ENCODE measurements at regions not wholly inside any gene's neighbourhood (a gene's known extent, or its start where the extent isn't known, plus 50 kb on each side); places are given as distances from the start of the nearest gene placed in this dataset.
"Not testable (repeated sequence)": the region's sequence is repeated elsewhere in the genome, so short reads cannot be mapped to it uniquely, and the experiment has no call there.

GRCh38 chr4:170248576-170248975 lies 158.8 kb upstream of the AADAT start:
- no peak for DNase-seq

DNA sequence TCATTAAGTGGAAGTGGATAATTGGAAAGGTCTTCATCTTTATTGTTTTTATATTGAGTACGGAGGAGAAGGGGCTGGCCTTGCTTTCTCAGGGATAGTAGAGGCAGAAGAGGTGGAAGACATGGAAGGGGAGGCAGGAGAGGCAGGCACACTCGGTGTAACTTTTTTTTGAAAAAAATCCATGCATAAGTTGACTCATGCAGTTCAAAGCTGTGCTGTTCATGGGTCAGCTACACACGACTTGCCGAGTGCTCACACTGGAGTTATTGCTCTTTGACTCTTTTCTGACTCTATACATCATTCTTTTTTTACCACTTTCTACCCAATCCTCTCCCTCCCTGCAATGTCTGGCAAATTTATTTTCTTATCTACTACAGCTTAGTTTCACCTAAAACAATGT lies 158.3 kb upstream of the AADAT start:
- DNase-seq: no peak

DNA sequence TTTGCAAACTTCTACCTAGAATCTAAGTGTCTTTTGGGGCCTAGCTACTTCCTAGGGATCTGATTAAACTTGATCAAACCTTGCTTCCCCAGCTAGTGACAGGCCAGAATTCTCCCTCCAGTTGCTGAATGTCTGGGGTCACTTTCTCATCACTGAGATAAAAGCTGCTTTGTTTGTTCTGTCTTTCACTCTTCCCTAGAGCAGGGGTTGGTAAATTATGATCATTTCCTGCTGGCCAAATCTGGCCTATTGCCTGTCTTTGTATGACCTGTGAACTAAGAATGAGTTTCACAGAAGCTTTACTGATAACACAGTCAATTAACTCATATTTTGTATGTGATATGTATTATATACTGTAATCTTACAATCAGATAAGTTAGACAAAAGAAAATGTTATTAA lies 157.8 kb upstream of the AADAT start:
- DNase-seq: no peak

DNA sequence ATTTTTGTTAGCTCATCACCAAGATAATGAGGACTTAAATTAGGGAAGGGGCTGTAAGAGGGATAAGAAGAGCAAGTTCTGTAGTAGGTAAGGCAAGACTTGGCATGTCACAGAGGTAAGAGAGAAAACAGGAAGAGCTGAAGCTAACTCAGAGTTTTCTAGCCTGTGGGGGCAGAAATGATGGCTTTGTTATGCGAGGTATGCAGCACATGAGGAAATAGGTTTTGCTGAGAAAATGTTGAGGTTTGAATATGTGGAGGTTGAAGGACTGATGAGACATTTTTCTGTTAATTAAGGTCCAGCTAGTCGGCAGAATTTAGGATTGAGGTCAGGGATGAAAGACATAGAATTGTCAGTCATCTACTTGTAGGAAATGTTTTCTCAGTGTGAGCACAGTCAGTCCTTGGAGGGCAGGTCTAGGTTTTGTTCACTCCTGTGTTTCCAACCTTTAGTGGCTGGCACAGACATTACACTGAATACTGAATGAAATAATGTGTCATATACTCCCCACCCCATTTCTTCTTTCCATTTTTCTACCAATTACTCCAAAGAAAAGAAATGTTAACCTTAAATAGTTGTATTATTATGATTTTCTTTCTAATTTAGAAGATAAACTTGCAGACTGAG lies 154.0 kb upstream of the AADAT start:
- DNase-seq: no peak

DNA sequence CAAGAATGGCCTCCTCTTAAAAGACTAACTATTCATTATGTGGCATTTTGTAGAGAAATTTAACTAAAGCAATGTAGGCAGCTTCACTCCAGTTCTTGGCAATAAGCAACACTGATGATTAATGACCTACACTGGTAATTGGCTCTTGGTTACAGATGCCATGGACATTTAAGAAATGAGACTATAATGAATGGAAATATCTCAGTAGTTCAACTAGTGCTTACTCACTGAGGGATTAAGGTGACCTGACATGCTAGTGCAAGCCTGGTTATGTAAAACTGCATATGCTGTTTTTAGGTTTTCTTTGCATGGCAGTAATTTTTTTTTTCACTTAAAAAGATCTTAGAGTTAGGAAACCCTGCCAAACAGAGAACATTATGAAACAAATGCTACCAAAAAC lies 152.7 kb upstream of the AADAT start:
- DNase-seq: no peak

GRCh38 chr4:170234800-170235199 lies 145.0 kb upstream of the AADAT start:
- DNase-seq: no peak

- DNase-seq: no peak
Observed at GRCh38 chr4:170231377-170231776, 141.6 kb upstream of the AADAT start.

- no peak for DNase-seq
Observed at GRCh38 chr4:170230242-170230641, 140.5 kb upstream of the AADAT start.

DNA sequence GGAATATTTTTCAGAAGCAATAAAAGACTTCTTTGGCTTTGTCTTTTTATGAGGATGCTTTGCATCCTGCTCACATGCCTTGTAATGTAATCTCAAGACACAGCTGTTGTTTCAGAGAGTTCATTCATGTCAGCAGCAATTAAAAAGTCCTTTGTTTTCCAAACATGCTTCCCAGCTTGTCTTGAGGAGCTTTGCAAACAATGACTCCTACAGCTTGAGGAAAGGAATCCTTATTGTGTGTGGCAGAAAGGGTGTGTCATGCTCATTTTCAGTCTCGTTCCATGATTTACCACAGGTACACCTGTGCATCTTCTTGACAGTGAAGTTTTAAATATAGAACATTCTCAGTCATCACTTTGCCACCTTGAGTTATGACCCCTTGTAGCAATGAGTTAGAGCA lies 139.2 kb upstream of the AADAT start:
- DNase-seq: no peak

DNA sequence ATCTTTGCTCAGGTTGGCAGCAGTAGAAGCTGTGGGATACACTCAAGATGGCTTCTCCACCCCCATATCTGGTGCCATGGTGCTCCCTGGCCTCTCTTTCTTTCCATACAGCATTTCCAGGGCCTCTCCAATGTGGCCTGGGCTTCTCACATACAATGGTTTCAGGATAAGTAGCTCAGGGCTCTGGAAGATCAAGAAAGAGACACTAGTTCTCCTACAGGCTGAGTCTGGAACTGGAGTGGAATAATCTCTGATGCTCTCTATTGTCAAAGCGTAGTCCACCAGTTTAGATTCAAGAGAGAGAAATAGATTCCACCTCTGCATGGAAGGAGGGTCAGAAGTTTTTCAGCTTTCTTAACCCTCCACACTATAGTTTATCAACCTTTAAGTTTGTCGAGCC lies 138.2 kb upstream of the AADAT start:
- no peak for DNase-seq

DNA sequence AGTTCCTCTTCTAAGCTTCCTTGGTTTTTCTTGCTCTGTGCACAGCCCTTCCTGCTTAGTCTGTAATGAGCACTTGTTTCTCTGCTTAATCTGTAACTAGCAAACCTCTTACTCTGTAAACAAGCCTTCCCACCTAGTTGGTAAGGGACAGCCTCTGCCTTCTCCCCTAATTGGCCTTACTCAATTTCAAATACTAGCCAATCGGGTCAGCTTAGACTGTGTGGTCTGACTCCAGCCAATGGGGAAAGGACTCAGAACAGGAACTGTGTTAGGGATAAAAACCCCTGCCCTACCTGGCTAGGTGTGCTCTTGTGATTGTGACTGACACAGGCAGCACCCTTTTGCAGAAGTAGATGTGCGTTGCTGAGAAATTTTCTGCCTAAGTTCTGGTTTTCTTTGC lies 136.5 kb upstream of the AADAT start:
- DNase-seq: no peak

DNA sequence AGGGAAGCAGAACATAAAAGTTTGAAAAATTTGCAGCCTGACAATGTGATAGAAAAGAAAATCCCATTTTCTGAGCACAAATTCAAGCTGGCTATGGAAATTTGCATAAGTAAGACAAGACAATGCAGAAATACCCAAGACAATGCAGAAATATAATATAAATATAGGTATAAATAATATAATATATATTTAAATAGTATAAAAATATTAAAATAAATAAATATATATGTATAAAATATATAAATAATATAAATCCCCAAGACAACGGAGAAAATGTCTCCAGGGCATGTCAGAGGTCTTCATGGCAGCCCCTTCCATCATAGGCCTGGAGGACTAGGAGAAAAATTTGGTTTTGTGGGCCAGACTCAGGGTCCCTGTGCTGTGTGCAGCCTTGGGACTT lies 125.0 kb upstream of the AADAT start:
- no peak for DNase-seq

- DNase-seq: no peak
Observed at GRCh38 chr4:170214101-170214500, 124.3 kb upstream of the AADAT start.

DNA sequence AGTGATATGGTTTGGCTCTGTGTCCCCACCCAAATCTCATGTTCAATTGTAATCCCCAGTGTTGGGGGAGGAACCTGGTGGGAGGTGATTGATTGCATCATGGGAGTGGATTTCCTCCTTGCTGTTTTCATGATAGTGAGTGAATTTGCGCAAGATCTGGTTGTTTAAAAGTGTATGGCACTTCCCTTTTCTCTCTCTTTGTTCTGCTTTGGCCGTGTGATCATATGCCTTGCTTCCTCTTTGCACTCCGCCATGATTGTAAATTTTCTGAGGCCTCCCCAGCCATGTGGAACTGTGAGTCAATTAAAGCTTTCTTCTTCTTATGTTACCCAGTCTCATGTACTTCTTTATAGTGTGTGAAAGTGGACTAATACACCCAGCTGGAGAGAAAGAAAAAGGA lies 113.0 kb upstream of the AADAT start:
- no peak for DNase-seq

GRCh38 chr4:170198747-170199146 lies 109.0 kb upstream of the AADAT start:
- no peak for DNase-seq

DNA sequence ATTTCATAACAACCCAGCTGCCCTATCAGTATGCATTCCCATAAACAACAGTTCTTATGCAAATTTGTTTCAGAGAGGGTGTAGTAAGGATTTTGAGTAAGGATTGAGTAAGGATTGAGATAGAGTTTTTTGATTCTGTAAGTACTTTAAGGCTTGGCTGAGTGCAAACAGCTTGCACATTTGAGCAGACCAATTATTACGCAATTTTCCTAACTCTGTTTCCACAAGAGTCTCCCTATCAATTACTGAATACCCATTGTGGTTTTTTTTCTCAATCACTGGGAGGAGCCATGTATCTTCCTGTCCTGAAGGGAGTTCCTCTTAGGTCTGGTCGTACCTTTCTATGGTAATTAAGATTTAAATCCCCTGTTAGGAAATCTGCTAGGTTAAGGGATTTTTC lies 105.0 kb upstream of the AADAT start:
- DNase-seq: not testable (repeated sequence)

DNA sequence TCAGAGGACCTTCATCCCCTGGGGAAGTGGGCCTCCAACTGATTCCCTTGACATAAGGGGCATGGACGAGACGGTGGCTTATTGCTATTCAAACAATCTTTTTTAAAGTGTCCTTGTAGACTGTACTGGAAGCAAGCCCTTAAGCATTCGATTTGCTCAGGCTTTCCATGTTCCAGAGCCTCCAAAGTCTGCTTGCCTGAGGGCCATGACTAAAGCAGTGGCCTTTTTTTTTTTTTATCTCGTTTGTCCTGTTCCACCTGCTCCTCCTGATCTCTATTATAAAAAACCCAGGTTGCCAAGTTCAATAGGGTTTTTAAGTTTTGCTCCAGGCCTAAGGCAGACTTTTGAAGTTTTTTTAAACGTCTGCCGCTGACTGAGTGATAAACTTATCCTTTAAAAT lies 103.7 kb upstream of the AADAT start:
- DNase-seq: no peak

GRCh38 chr4:170190265-170190664 lies 100.5 kb upstream of the AADAT start:
- DNase-seq: no peak

DNA sequence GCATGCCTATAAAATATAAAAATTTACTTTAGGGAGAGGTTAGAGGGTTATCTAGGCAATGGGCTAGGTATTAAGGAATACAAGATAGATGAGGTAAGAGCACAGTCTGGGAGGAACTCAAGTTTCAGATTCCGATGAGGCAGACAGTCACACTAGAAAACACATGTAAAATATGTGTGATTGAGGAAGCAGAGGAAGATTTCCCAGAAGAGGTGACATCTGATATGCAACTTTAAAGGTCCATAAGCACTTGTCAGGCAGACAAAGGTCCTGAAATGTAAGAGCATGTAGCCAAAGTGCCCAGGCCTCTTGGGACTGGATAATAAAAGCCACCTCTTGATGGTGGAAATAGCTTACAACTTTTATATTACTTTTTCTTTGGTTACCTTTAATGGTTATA lies 81.1 kb upstream of the AADAT start:
- no peak for DNase-seq

DNA sequence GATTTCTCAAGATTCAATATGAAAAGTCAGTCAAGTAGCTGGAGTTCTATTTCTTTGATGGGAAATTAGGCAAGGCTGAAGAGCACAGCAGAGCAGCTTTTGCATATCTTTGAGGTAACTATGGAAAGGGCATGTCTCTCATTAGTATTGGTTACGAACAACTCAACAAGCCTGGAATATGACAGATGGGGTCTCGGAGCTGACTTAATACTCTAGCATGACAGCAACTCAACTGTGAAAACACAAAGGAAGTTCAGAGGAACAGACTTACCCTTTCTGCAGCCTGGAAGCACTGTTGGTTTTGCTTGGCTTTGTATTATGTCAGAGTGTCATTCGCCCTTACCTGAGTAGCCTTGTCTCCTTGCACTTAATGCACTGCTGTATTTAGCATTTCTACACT lies 79.9 kb upstream of the AADAT start:
- no peak for DNase-seq

- no peak for DNase-seq
Observed at GRCh38 chr4:170167678-170168077, 77.9 kb upstream of the AADAT start.

- DNase-seq: not testable (repeated sequence)
Observed at GRCh38 chr4:170166193-170166592, 76.4 kb upstream of the AADAT start.

DNA sequence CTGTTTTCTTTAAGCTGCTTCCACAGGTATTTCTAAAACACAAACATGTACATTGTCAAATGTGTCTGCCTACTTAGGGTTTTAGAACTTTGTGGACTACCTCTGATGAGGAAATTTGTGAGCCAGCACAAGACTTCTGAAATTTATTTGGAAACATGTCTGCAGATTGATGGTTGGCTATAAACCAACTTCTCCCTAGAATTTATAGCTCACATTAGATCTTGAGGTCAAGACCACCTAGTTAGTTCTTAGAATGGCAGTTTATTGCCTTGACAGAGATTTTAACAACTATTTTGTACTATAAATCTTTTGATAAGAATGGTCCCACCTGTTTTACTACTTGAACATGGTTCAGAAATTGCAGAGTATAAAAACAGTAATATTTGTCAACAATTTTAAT lies 72.7 kb upstream of the AADAT start:
- DNase-seq: no peak

GRCh38 chr4:170157670-170158069 lies 67.9 kb upstream of the AADAT start:
- DNase-seq: no peak

DNA sequence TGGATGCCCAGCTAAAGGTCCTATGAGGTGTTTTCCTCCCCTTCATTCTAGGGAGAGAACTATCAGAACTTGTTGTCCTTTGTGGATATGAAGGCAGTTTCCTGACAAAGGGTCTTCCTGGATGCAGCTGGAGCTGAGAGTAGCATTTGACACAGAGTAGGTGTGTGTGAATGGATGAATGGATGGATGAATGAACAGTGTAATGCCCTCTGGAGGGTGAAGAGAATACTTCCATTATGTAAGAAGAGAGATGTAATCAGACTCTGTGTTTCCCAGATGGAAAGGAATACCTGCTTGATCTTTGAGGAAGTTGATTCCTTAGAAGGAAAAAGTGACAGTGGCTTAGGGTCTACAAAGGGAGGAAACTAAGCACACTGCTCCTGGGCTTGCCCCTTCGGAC lies 55.4 kb upstream of the AADAT start:
- no peak for DNase-seq

DNA sequence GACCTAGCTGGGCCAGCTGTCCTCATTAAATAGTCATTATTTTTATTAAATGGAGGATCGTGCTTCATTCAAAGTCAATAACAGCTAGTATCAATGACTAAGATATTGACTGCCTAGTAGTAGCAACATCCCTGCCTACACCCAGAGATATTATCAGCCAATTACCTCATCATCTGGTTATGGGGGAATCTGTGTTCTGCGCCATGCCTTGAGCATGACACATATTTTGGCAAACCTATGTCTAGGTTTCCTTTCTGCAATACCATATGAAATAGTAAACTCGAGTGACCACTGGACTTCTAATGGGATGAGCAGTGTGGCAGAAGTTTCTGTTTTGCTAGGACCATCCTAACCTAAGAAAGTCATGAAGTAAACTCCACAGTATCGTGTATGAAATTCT lies 50.0 kb upstream of the AADAT start:
- no peak for DNase-seq
